ENCODE measurements at regions not wholly inside any gene's neighbourhood (a gene's known extent, or its start where the extent isn't known, plus 50 kb on each side); places are given as distances from the start of the nearest gene placed in this dataset.

GRCh38 chr1:193607787-193608186 is 421.4 kb upstream of the B3GALT2 start:
- Mint-ChIP-seq H3K4me3 (no peak overlapping the region), H3K4me1 (peaks cover 46% of the 10 kb centered on the region), H3K9me3 (peaks cover 12% of the 10 kb centered on the region), H3K27ac (no peak overlapping the region), H3K27me3 (no peaks in the 10 kb centered on the region), H3K36me3 (ENCODE audit: low read depth) (no peaks in the 10 kb centered on the region)
- ATAC-seq (replicated peaks): no peak

GRCh38 chr1:193606035-193606434 is 419.6 kb upstream of the B3GALT2 start:
- Mint-ChIP-seq H3K27ac (peak overlapping the region; percentile 85), H3K4me1 (peaks cover 49% of the 10 kb centered on the region), H3K4me3 (peak overlapping the region; percentile 80), H3K9me3 (peaks cover 12% of the 10 kb centered on the region), H3K27me3 (no peaks in the 10 kb centered on the region), H3K36me3 (ENCODE audit: low read depth) (no peaks in the 10 kb centered on the region)
- peak; percentile 34 for ATAC-seq (replicated peaks)

GRCh38 chr1:193602705-193603104 is 416.3 kb upstream of the B3GALT2 start:
- ATAC-seq (replicated peaks): no peak
- Mint-ChIP-seq H3K27me3 (no peaks in the 10 kb centered on the region), H3K27ac (peak overlapping the region; percentile 32), H3K36me3 (ENCODE audit: low read depth) (no peaks in the 10 kb centered on the region), H3K9me3 (peaks cover 3% of the 10 kb centered on the region), H3K4me3 (peak overlapping the region; percentile 80), H3K4me1 (peaks cover 34% of the 10 kb centered on the region)

- Mint-ChIP-seq H3K27ac (peak overlapping the region; percentile 89), H3K36me3 (ENCODE audit: low read depth) (no peaks in the 10 kb centered on the region), H3K9me3 (peaks cover 5% of the 10 kb centered on the region), H3K27me3 (no peaks in the 10 kb centered on the region), H3K4me1 (peaks cover 45% of the 10 kb centered on the region), H3K4me3 (peak overlapping the region; percentile 82)
- ATAC-seq (replicated peaks): peak; percentile 32
Observed at GRCh38 chr1:193593147-193593885, 406.9 kb upstream of the B3GALT2 start.

GRCh38 chr1:193592317-193592716 is 405.9 kb upstream of the B3GALT2 start:
- Mint-ChIP-seq H3K36me3 (ENCODE audit: low read depth) (no peaks in the 10 kb centered on the region), H3K27ac (peak overlapping the region; percentile 89), H3K27me3 (no peaks in the 10 kb centered on the region), H3K4me3 (peak overlapping the region; percentile 82), H3K9me3 (peaks cover 5% of the 10 kb centered on the region), H3K4me1 (peaks cover 46% of the 10 kb centered on the region)
- ATAC-seq (replicated peaks): peak; percentile 89

GRCh38 chr1:193590102-193590501 is 403.7 kb upstream of the B3GALT2 start:
- Mint-ChIP-seq H3K9me3 (no peaks in the 10 kb centered on the region), H3K36me3 (ENCODE audit: low read depth) (no peaks in the 10 kb centered on the region), H3K27ac (peak overlapping the region; percentile 73), H3K4me3 (no peak overlapping the region), H3K4me1 (peaks cover 40% of the 10 kb centered on the region), H3K27me3 (no peaks in the 10 kb centered on the region)
- ATAC-seq (replicated peaks): no peak

GRCh38 chr1:193589597-193590040 is 403.2 kb upstream of the B3GALT2 start:
- no peak overlapping the region for H3K4me3 Mint-ChIP-seq
- H3K4me1 Mint-ChIP-seq: peaks cover 40% of the 10 kb centered on the region
- H3K27me3 Mint-ChIP-seq: no peaks in the 10 kb centered on the region

GRCh38 chr1:193588311-193589082 is 402.1 kb upstream of the B3GALT2 start:
- no peaks in the 10 kb centered on the region for H3K9me3 Mint-ChIP-seq
- no peaks in the 10 kb centered on the region for H3K27me3 Mint-ChIP-seq
- no peaks in the 10 kb centered on the region for H3K36me3 Mint-ChIP-seq (ENCODE audit: low read depth)
- peaks cover 40% of the 10 kb centered on the region for H3K4me1 Mint-ChIP-seq
- no peak overlapping the region for H3K4me3 Mint-ChIP-seq
- no peak for ATAC-seq (replicated peaks)
- no peak overlapping the region for H3K27ac Mint-ChIP-seq

More at GRCh38 chr1:193589597-193590040, 403.2 kb upstream of the B3GALT2 start:
- no peaks in the 10 kb centered on the region for H3K36me3 Mint-ChIP-seq (ENCODE audit: low read depth)
- no peaks in the 10 kb centered on the region for H3K9me3 Mint-ChIP-seq
- ATAC-seq (replicated peaks): no peak
- peak overlapping the region; percentile 73 for H3K27ac Mint-ChIP-seq

- peaks cover 8% of the 10 kb centered on the region for H3K36me3 Mint-ChIP-seq (ENCODE audit: low read depth)
- H3K4me1 Mint-ChIP-seq: peaks cover 22% of the 10 kb centered on the region
- H3K9me3 Mint-ChIP-seq: peaks cover 12% of the 10 kb centered on the region
- no peak overlapping the region for H3K27ac Mint-ChIP-seq
- ATAC-seq (replicated peaks): no peak
- no peaks in the 10 kb centered on the region for H3K27me3 Mint-ChIP-seq
- H3K4me3 Mint-ChIP-seq: no peak overlapping the region
Observed at GRCh38 chr1:193584731-193585239, 398.4 kb upstream of the B3GALT2 start.

GRCh38 chr1:193581341-193581740 is 394.9 kb upstream of the B3GALT2 start:
- H3K27ac Mint-ChIP-seq: no peak overlapping the region
- H3K36me3 Mint-ChIP-seq (ENCODE audit: low read depth): peaks cover 8% of the 10 kb centered on the region
- peaks cover 12% of the 10 kb centered on the region for H3K9me3 Mint-ChIP-seq
- ATAC-seq (replicated peaks): no peak
- no peaks in the 10 kb centered on the region for H3K27me3 Mint-ChIP-seq
- H3K4me1 Mint-ChIP-seq: peaks cover 20% of the 10 kb centered on the region
- H3K4me3 Mint-ChIP-seq: no peak overlapping the region

- no peak for ATAC-seq (replicated peaks)
Observed at GRCh38 chr1:193580419-193580818, 394.0 kb upstream of the B3GALT2 start.

GRCh38 chr1:193579323-193579722 is 392.9 kb upstream of the B3GALT2 start:
- peak overlapping the region; percentile 20 for H3K4me3 Mint-ChIP-seq
- H3K36me3 Mint-ChIP-seq (ENCODE audit: low read depth): peaks cover 8% of the 10 kb centered on the region
- H3K4me1 Mint-ChIP-seq: peaks cover 25% of the 10 kb centered on the region
- H3K27me3 Mint-ChIP-seq: no peaks in the 10 kb centered on the region
- no peak for ATAC-seq (replicated peaks)
- H3K9me3 Mint-ChIP-seq: peaks cover 12% of the 10 kb centered on the region
- no peak overlapping the region for H3K27ac Mint-ChIP-seq

More at GRCh38 chr1:193580419-193580818, 394.0 kb upstream of the B3GALT2 start:
- Mint-ChIP-seq H3K4me3 (no peak overlapping the region), H3K36me3 (ENCODE audit: low read depth) (peaks cover 8% of the 10 kb centered on the region), H3K27ac (no peak overlapping the region), H3K27me3 (no peaks in the 10 kb centered on the region), H3K4me1 (peaks cover 25% of the 10 kb centered on the region), H3K9me3 (peaks cover 12% of the 10 kb centered on the region)

- Mint-ChIP-seq H3K27me3 (no peaks in the 10 kb centered on the region), H3K36me3 (ENCODE audit: low read depth) (peaks cover 5% of the 10 kb centered on the region), H3K4me1 (peaks cover 21% of the 10 kb centered on the region), H3K4me3 (no peak overlapping the region), H3K9me3 (peaks cover 14% of the 10 kb centered on the region), H3K27ac (no peak overlapping the region)
- ATAC-seq (replicated peaks): no peak
Observed at GRCh38 chr1:193574913-193575312, 388.5 kb upstream of the B3GALT2 start.

- peak overlapping the region; percentile 82 for H3K4me3 Mint-ChIP-seq
- no peak for ATAC-seq (replicated peaks)
- H3K4me1 Mint-ChIP-seq: peaks cover 36% of the 10 kb centered on the region
- H3K27ac Mint-ChIP-seq: peak overlapping the region; percentile 96
- H3K36me3 Mint-ChIP-seq (ENCODE audit: low read depth): peaks cover 28% of the 10 kb centered on the region
- H3K27me3 Mint-ChIP-seq: no peaks in the 10 kb centered on the region
- H3K9me3 Mint-ChIP-seq: peaks cover 18% of the 10 kb centered on the region
Observed at GRCh38 chr1:193569983-193570269, 383.5 kb upstream of the B3GALT2 start.

Data from activated T-helper 17 cell treated with anti-CD3 and anti-CD28 coated beads, Interleukin-2, amount 50 U/mL, for 72 hours (primary cell).